Neural progenitor cell (in vitro differentiated cells): ENCODE measurements at regions not wholly inside any gene's neighbourhood (a gene's known extent, or its start where the extent isn't known, plus 50 kb on each side); places are given as distances from the start of the nearest gene placed in this dataset.
"Not testable (repeated sequence)": the region's sequence is repeated elsewhere in the genome, so short reads cannot be mapped to it uniquely, and the experiment has no call there.

Experiments
- EZH2 ChIP-seq: fragments of 200-600 bp; sonication (generic); IDR thresholded peaks from 2 replicates; pipeline ENCODE4 v1.6.1; 2017; ENCODE audit warnings: antibody characterized with exemption, mild to moderate bottlenecking, moderate library complexity
- EZH2phosphoT487 ChIP-seq: fragments of 200-600 bp; sonication (generic); IDR thresholded peaks from 2 replicates; pipeline ENCODE4 v1.6.1; 2017; ENCODE audit warnings: antibody characterized with exemption
- TF ChIP-seq, protein P1 (sequence below): fragments of 200-600 bp; sonication (generic); IDR thresholded peaks from 2 replicates; pipeline ENCODE4 v1.5.1; 2017; ENCODE audit warnings: antibody characterized with exemption, mild to moderate bottlenecking

DNA sequence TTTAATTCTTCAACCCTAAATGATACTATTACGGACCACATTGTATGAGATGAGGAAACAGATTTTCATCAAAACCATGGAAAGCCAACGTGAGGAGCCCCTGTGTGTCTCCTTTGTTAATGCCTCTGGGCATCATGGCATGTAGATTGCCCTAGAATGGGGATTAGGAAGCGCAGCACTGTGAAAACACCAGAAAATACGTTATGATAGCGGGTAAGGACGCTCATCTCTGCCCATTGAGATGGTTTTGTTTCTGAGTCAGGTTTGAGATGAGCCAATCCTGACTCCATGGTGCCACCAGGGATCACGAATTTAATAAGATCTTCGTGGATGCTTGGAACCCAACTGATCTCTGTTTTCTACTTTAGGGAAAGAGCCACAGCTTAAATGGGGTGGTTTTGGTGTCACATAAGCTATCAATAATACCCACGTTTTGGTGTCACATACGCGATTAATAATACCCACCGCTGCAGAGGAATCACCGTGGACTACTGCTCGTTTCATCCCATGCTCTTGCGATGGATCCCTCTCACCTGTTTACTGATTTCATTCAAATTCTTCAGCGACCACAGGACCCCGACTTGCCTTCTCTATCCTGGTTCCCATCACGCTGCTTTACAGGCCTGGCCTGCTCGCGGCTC, 137.3 kb downstream of the FOXD4L6 start:
- TF ChIP-seq, protein P1, sequence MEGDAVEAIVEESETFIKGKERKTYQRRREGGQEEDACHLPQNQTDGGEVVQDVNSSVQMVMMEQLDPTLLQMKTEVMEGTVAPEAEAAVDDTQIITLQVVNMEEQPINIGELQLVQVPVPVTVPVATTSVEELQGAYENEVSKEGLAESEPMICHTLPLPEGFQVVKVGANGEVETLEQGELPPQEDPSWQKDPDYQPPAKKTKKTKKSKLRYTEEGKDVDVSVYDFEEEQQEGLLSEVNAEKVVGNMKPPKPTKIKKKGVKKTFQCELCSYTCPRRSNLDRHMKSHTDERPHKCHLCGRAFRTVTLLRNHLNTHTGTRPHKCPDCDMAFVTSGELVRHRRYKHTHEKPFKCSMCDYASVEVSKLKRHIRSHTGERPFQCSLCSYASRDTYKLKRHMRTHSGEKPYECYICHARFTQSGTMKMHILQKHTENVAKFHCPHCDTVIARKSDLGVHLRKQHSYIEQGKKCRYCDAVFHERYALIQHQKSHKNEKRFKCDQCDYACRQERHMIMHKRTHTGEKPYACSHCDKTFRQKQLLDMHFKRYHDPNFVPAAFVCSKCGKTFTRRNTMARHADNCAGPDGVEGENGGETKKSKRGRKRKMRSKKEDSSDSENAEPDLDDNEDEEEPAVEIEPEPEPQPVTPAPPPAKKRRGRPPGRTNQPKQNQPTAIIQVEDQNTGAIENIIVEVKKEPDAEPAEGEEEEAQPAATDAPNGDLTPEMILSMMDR: not testable (repeated sequence)
- not testable (repeated sequence) for TF ChIP-seq EZH2, EZH2phosphoT487
